Suprapubic skin (tissue), 3 donors: ENCODE measurements at regions not wholly inside any gene's neighbourhood (a gene's known extent, or its start where the extent isn't known, plus 50 kb on each side); places are given as distances from the start of the nearest gene placed in this dataset.

Experiments used
- CTCF ChIP-seq, 2 donors: fragments of 200-600 bp in 1 of 2; fragments of 450-650 bp in 1 of 2; sonication (generic) in 1 of 2; IDR thresholded peaks; one replicate each; pipeline ENCODE4 v1.5.1; 2016 to 2019; ENCODE audit warnings: antibody characterized with exemption in 2 of 2, mild to moderate bottlenecking in 1 of 2, moderate library complexity in 1 of 2
- EP300 ChIP-seq: sonication (generic); formaldehyde crosslinking; IDR thresholded peaks from one replicate; pipeline ENCODE4 v1.6.1; 2017; ENCODE audit warnings: antibody characterized with exemption

- TF ChIP-seq CTCF (IDR thresholded peaks at IDR 0.05), result no peak
- TF ChIP-seq EP300, result no peak
These were observed 55.4 kb upstream of the TLR3 start for GRCh38 chr4:186013419-186014186.
